ENCODE measurements at regions not wholly inside any gene's neighbourhood (a gene's known extent, or its start where the extent isn't known, plus 50 kb on each side); places are given as distances from the start of the nearest gene placed in this dataset.
"Not testable (repeated sequence)": the region's sequence is repeated elsewhere in the genome, so short reads cannot be mapped to it uniquely, and the experiment has no call there.

DNA sequence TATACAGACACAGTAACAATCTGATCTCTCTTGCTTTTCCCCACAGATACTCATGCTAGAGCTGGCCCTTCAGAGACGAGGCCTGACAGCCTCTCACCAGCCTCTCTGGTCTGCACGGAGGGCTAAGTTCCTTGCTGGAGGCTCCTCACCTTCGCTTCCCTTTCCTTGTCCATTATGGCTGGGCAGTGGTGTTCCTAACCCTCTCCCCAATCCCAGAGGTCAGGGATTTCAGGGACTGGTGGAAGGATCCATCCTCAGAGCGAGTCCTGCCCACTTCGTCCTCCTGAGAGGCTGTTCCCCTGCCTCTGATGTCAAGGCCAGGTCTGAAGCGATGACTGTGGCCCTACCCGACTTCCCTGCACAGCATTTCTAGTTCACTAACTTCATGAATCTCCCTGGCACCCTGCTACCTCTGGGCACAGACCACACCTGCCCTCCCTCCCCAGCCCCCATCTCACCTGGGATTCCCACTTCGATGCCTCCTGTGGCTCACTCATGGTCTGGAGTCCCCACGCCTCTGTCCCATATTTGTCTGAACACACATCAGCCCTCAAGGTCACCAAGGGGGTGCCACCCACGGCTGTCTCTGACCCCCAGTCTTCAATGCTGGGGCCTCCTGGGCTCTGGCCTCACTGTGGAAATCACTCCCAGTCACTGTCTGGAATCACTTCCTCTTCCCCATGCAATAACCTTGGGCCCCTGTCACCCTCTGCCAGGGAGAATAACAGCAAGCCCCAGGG is 124.9 kb upstream of the PRR20G start:
- H3K4me1 Mint-ChIP-seq, result no peaks in the 10 kb centered on the region
- H3K9me3 Mint-ChIP-seq, result peaks cover 0 to 5% (median 0%) of the 10 kb centered on the region in 7 donors
- ATAC-seq (ENCODE audit: low read depth in 2 of 2), result no peak
- peaks cover 32% of the 10 kb centered on the region for H3K27me3 Mint-ChIP-seq
- H3K36me3 ChIP-seq (ENCODE audit: control insufficient read depth, insufficient read depth, low read length), result no peaks in the 10 kb centered on the region
- H3K27ac ChIP-seq (ENCODE audit: insufficient read depth, low read length, poor library complexity, severe bottlenecking), result no peak overlapping the region
- H3K4me1 ChIP-seq (ENCODE audit: control insufficient read depth, insufficient read depth, low read length, poor library complexity, severe bottlenecking), result no peaks in the 10 kb centered on the region
- no peaks in the 10 kb centered on the region for H3K27me3 ChIP-seq (ENCODE audit: control insufficient read depth, insufficient read depth, low read length)
- H3K36me3 Mint-ChIP-seq, result no peaks in the 10 kb centered on the region
- H3K27ac Mint-ChIP-seq, result no peak overlapping the region
- no peak overlapping the region for H3K4me3 ChIP-seq (ENCODE audit: low read depth, low read length)
- DNase-seq, result no peak
- no peaks in the 10 kb centered on the region for H3K9me3 ChIP-seq (ENCODE audit: control insufficient read depth in 2 of 2, low read length in 2 of 2)
- H3K4me3 Mint-ChIP-seq, result no peak overlapping the region

DNA sequence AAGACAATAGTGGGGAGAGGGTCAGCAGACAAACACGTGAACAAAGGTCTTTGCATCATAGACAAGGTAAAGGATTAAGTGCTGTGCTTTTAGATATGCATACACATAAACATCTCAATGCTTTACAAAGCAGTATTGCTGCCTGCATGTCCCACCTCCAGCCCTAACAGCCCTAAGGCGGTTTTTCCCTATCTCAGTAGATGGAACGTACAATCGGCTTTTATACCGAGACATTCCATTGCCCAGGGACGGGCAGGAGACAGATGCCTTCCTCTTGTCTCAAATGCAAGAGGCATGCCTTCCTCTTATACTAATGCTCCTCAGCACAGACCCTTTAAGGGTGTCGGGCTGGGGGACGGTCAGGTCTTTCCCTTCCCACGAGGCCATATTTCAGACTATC is 124.0 kb upstream of the PRR20G start:
- ATAC-seq (ENCODE audit: low read depth in 2 of 2); H3K4me3 Mint-ChIP-seq; H3K4me3 ChIP-seq (ENCODE audit: low read depth, low read length); H3K27ac Mint-ChIP-seq; H3K27me3 ChIP-seq (ENCODE audit: control insufficient read depth, insufficient read depth, low read length); H3K4me1 ChIP-seq (ENCODE audit: control insufficient read depth, insufficient read depth, low read length, poor library complexity, severe bottlenecking); H3K27ac ChIP-seq (ENCODE audit: insufficient read depth, low read length, poor library complexity, severe bottlenecking); H3K36me3 Mint-ChIP-seq; H3K9me3 Mint-ChIP-seq; H3K9me3 ChIP-seq (ENCODE audit: control insufficient read depth in 2 of 2, low read length in 2 of 2); H3K4me1 Mint-ChIP-seq; DNase-seq; H3K36me3 ChIP-seq (ENCODE audit: control insufficient read depth, insufficient read depth, low read length): not testable (repeated sequence)
- H3K27me3 Mint-ChIP-seq, result peaks cover 34% of the 10 kb centered on the region

DNA sequence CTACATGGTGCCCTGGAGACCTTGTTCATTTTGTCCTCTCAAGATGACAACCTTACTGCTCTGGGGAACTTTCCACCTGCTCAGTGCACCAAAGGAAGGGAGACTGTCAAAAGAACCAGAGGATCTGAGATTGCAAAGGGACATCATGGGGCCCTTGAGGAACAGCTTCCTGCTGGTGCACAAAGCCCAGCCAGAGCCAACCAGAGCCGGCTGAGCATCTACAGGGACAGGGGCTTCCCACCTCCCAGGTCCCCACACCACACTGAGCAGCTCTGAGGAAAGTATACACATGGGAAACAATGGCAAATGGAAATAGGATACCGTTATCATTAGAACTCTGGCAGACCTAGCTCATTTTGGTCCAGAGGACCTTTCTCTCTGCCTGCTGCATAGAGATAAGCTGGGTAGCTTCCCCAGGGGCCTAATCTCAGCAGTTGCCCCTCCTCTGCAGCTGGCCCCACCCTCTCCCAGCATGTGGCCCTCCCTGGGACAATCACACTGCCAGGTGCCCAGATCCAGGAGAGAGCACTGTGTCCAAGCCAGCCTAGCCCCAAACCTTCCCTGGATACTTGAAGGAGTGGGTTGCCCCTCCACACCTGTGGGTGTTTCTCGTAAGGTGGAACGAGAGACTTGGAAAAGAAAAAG is 123.4 kb upstream of the PRR20G start:
- no peak for ATAC-seq (ENCODE audit: low read depth in 2 of 2)
- Histone ChIP-seq H3K27ac (ENCODE audit: insufficient read depth, low read length, poor library complexity, severe bottlenecking) (no peak overlapping the region), H3K4me3 (ENCODE audit: low read depth, low read length) (no peak overlapping the region), H3K27me3 (ENCODE audit: control insufficient read depth, insufficient read depth, low read length) (no peaks in the 10 kb centered on the region), H3K9me3 (ENCODE audit: control insufficient read depth in 2 of 2, low read length in 2 of 2) (no peaks in the 10 kb centered on the region), H3K36me3 (ENCODE audit: control insufficient read depth, insufficient read depth, low read length) (no peaks in the 10 kb centered on the region), H3K4me1 (ENCODE audit: control insufficient read depth, insufficient read depth, low read length, poor library complexity, severe bottlenecking) (no peaks in the 10 kb centered on the region)
- peaks cover 0 to 5% (median 0%) of the 10 kb centered on the region in 7 donors for H3K9me3 Mint-ChIP-seq
- no peaks in the 10 kb centered on the region for H3K4me1 Mint-ChIP-seq
- no peak overlapping the region for H3K4me3 Mint-ChIP-seq
- no peak for DNase-seq
- H3K27ac Mint-ChIP-seq, result no peak overlapping the region
- peaks cover 31% of the 10 kb centered on the region for H3K27me3 Mint-ChIP-seq
- no peaks in the 10 kb centered on the region for H3K36me3 Mint-ChIP-seq

DNA sequence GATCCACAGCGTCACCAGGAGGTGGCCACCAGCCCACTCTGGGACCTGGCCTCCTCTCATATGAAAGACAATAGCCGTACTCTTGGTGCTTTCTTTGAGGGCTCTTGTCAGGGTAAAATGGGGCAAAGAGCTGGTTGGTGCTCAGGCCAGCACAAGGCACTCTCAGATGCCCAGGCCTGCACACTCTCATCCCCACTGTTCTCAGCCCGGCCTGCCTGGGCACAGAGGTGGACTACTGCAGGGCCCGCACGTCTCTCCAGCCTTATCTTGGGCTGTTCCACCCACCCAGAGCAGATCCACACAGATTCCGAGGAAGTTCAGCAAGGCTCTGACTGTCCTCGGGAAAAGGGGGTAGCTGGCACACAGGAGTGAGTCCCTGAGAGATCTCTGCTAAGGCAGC is 122.8 kb upstream of the PRR20G start:
- H3K27me3 Mint-ChIP-seq, result peaks cover 33% of the 10 kb centered on the region

DNA sequence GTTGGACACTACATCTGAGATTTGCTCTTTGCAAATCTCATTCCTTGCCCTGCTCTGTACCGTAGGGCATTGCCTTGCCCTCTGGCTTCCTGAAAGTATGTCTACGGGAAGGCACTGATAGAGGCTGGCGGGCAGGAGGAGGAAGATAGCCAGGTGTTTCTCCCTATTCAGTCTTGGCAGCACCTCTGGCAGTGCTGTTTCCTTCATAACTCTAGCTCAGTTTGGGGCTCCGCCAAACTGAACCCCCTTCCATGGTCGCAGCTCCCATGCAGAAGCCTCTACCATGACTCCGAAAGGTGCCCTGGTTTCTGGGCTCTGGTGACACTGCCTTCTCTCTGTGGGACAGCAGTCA is 122.3 kb upstream of the PRR20G start:
- Histone ChIP-seq H3K27ac (ENCODE audit: insufficient read depth, low read length, poor library complexity, severe bottlenecking) (no peak overlapping the region), H3K4me3 (ENCODE audit: low read depth, low read length) (no peak overlapping the region), H3K4me1 (ENCODE audit: control insufficient read depth, insufficient read depth, low read length, poor library complexity, severe bottlenecking) (no peaks in the 10 kb centered on the region), H3K36me3 (ENCODE audit: control insufficient read depth, insufficient read depth, low read length) (no peaks in the 10 kb centered on the region), H3K9me3 (ENCODE audit: control insufficient read depth in 2 of 2, low read length in 2 of 2) (no peaks in the 10 kb centered on the region), H3K27me3 (ENCODE audit: control insufficient read depth, insufficient read depth, low read length) (no peaks in the 10 kb centered on the region)
- no peak for ATAC-seq (ENCODE audit: low read depth in 2 of 2)
- Mint-ChIP-seq H3K27ac (no peak overlapping the region), H3K4me1 (no peaks in the 10 kb centered on the region), H3K4me3 (no peak overlapping the region), H3K9me3 (peaks cover 0 to 5% (median 0%) of the 10 kb centered on the region in 7 donors), H3K27me3 (peaks cover 29% of the 10 kb centered on the region), H3K36me3 (no peaks in the 10 kb centered on the region)
- DNase-seq, result no peak

More for the DNA sequence above, 122.8 kb upstream of the PRR20G start:
- H3K4me1 ChIP-seq (ENCODE audit: control insufficient read depth, insufficient read depth, low read length, poor library complexity, severe bottlenecking), result no peaks in the 10 kb centered on the region
- no peak overlapping the region for H3K27ac ChIP-seq (ENCODE audit: insufficient read depth, low read length, poor library complexity, severe bottlenecking)
- Mint-ChIP-seq H3K4me3 (no peak overlapping the region), H3K9me3 (peaks cover 0 to 5% (median 0%) of the 10 kb centered on the region in 7 donors), H3K27ac (peak overlapping the region in 1 of 3 donors; percentile 18), H3K4me1 (no peaks in the 10 kb centered on the region), H3K36me3 (no peaks in the 10 kb centered on the region)
- DNase-seq, result no peak
- no peaks in the 10 kb centered on the region for H3K9me3 ChIP-seq (ENCODE audit: control insufficient read depth in 2 of 2, low read length in 2 of 2)
- H3K4me3 ChIP-seq (ENCODE audit: low read depth, low read length), result no peak overlapping the region
- no peak for ATAC-seq (ENCODE audit: low read depth in 2 of 2)
- no peaks in the 10 kb centered on the region for H3K27me3 ChIP-seq (ENCODE audit: control insufficient read depth, insufficient read depth, low read length)
- no peaks in the 10 kb centered on the region for H3K36me3 ChIP-seq (ENCODE audit: control insufficient read depth, insufficient read depth, low read length)

DNA sequence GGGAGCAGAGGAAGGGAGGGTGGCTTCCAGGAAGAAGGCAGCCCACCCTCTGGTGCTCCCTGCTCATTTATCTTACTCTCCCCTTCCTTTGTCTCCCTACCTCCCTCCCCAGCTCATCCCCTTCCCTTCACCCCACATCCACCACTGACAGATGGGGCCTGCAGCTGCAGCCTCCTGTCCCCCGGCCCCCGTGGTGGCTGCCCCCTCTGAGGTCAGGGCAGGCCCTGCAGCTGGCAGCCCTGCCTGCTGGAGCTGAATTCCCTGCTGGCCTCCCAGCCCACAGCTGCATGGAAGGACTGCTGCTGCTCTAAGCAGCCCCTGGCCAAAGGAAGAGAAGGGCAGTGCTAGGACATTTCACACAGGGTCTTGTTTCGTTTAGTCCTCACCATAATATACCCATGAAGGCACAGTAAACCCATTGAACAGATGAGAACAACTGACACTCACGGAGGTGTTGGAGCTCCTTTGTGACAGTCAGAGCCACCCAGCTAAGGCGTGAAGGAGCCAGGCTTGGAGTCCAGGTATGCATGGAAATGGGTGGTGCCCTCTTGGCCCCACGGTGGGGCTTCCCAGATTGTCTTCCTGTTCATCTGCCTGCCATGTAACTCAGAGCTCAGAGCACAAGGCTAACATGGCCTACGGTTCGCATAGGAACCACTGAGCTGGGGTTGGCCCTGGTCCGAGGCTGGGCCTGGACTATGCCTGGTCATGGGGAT is 121.7 kb upstream of the PRR20G start:
- Mint-ChIP-seq H3K36me3 (no peaks in the 10 kb centered on the region), H3K4me3 (no peak overlapping the region), H3K9me3 (peaks cover 0 to 5% (median 0%) of the 10 kb centered on the region in 7 donors), H3K4me1 (no peaks in the 10 kb centered on the region), H3K27ac (no peak overlapping the region), H3K27me3 (peaks cover 29% of the 10 kb centered on the region)
- ATAC-seq (ENCODE audit: low read depth in 2 of 2) (no peak), DNase-seq (no peak)
- no peaks in the 10 kb centered on the region for H3K36me3 ChIP-seq (ENCODE audit: control insufficient read depth, insufficient read depth, low read length)
- H3K9me3 ChIP-seq (ENCODE audit: control insufficient read depth in 2 of 2, low read length in 2 of 2), result no peaks in the 10 kb centered on the region
- no peaks in the 10 kb centered on the region for H3K4me1 ChIP-seq (ENCODE audit: control insufficient read depth, insufficient read depth, low read length, poor library complexity, severe bottlenecking)
- H3K27ac ChIP-seq (ENCODE audit: insufficient read depth, low read length, poor library complexity, severe bottlenecking), result no peak overlapping the region
- H3K4me3 ChIP-seq (ENCODE audit: low read depth, low read length), result no peak overlapping the region
- no peaks in the 10 kb centered on the region for H3K27me3 ChIP-seq (ENCODE audit: control insufficient read depth, insufficient read depth, low read length)

DNA sequence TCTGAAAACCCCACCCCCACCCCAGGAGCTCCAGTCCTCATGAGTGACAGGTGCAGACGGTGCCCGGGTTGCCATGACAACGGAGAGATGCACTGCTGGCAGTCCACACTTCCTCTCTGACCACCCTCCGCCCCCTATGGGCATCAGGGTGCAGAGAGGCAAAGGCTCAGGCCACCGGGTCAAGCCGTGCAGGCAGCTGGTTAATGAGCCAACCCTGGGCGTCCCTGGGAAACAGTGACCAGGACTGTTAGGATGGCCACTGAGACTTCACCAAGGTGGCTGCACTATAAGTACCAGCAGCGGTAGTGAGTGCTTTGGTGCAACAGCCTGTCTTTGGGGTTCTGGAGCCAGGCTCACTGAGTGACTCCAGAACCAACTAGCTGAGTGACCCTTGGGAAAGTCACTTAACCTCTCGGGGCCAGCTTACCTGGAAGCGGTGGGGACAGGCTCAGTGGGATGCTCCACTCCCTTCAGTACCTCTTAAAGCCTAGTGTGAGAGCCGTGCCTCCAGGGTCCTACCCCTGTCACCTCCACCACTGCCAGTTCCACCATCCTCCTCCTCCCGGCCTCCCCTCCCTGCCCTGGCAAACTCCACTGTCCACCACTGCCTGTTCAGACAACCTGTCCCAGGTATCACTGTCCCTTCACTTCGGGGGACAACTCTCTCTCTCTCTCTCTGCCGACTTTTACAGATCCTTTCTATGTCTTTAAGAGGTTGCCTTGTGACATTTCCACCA is 121.0 kb upstream of the PRR20G start:
- Mint-ChIP-seq H3K36me3 (no peaks in the 10 kb centered on the region), H3K9me3 (peaks cover 0 to 5% (median 0%) of the 10 kb centered on the region in 7 donors), H3K4me3 (no peak overlapping the region), H3K27ac (no peak overlapping the region), H3K27me3 (peaks cover 29% of the 10 kb centered on the region), H3K4me1 (no peaks in the 10 kb centered on the region)
- Histone ChIP-seq H3K36me3 (ENCODE audit: control insufficient read depth, insufficient read depth, low read length) (no peaks in the 10 kb centered on the region), H3K4me3 (ENCODE audit: low read depth, low read length) (no peak overlapping the region), H3K4me1 (ENCODE audit: control insufficient read depth, insufficient read depth, low read length, poor library complexity, severe bottlenecking) (no peaks in the 10 kb centered on the region), H3K27me3 (ENCODE audit: control insufficient read depth, insufficient read depth, low read length) (no peaks in the 10 kb centered on the region), H3K9me3 (ENCODE audit: control insufficient read depth in 2 of 2, low read length in 2 of 2) (no peaks in the 10 kb centered on the region), H3K27ac (ENCODE audit: insufficient read depth, low read length, poor library complexity, severe bottlenecking) (no peak overlapping the region)
- ATAC-seq (ENCODE audit: low read depth in 2 of 2), result no peak
- DNase-seq, result no peak

All from CD4-positive, CD25-positive, alpha-beta regulatory T cell (primary cell).